KOPT-K1 (cell line): ENCODE measurements at regions not wholly inside any gene's neighbourhood (a gene's known extent, or its start where the extent isn't known, plus 50 kb on each side); places are given as distances from the start of the nearest gene placed in this dataset.
"Not testable (repeated sequence)": the region's sequence is repeated elsewhere in the genome, so short reads cannot be mapped to it uniquely, and the experiment has no call there.

ENCODE experiments used
- H3K27ac ChIP-seq: fragments of 200-600 bp; sonication (generic); 2 replicates; pipeline ENCODE4 v1.5.1; 2016; ENCODE audit warnings: antibody characterized with exemption, mild to moderate bottlenecking, low read depth, low read length; ENCODE audit not compliant: poor library complexity, severe bottlenecking
- H3K36me3 ChIP-seq: fragments of 200-600 bp; sonication (generic); 2 replicates; pipeline ENCODE4 v1.5.1; 2017; ENCODE audit warnings: antibody characterized with exemption, mild to moderate bottlenecking, low read length, moderate library complexity; ENCODE audit not compliant: insufficient read depth
- H3K9me3 ChIP-seq: fragments of 200-600 bp; sonication (generic); 2 replicates; pipeline ENCODE4 v1.5.1; 2017; ENCODE audit warnings: antibody characterized with exemption, low read length, mild to moderate bottlenecking; ENCODE audit not compliant: insufficient read depth, poor library complexity, severe bottlenecking

GRCh38 chr2:87229091-87229689, 207.5 kb upstream of the PLGLB1 start:
- not testable (repeated sequence) for H3K9me3 ChIP-seq, H3K36me3 ChIP-seq
- peak overlapping the region; percentile 56 for H3K27ac ChIP-seq

DNA sequence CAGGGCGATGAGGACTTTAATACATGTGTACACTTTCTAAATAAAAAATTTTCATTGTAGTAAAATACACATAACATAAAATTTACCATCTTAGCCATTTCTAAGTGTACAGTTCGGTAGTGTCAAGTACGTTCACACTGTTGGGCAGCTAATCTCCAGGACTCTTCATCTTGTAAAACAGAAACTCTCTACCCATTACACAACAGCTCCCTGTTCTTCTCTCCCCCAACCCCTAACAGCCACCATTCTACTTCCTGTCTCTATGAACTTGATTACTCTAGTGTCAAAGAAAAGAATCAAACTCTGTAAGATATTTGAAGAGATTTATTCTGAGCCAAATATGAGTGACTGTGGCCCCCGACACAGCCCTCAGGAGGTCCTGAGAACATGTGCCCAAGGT, 208.3 kb upstream of the PLGLB1 start:
- not testable (repeated sequence) for H3K9me3 ChIP-seq, H3K36me3 ChIP-seq
- peak overlapping the region; percentile 56 for H3K27ac ChIP-seq

- H3K36me3 ChIP-seq, H3K27ac ChIP-seq, H3K9me3 ChIP-seq: not testable (repeated sequence)
Observed at GRCh38 chr2:87235333-87235981, 213.8 kb upstream of the PLGLB1 start.

- not testable (repeated sequence) for H3K9me3 ChIP-seq, H3K36me3 ChIP-seq, H3K27ac ChIP-seq
Observed at GRCh38 chr2:87237570-87238336, 216.1 kb upstream of the PLGLB1 start.

DNA sequence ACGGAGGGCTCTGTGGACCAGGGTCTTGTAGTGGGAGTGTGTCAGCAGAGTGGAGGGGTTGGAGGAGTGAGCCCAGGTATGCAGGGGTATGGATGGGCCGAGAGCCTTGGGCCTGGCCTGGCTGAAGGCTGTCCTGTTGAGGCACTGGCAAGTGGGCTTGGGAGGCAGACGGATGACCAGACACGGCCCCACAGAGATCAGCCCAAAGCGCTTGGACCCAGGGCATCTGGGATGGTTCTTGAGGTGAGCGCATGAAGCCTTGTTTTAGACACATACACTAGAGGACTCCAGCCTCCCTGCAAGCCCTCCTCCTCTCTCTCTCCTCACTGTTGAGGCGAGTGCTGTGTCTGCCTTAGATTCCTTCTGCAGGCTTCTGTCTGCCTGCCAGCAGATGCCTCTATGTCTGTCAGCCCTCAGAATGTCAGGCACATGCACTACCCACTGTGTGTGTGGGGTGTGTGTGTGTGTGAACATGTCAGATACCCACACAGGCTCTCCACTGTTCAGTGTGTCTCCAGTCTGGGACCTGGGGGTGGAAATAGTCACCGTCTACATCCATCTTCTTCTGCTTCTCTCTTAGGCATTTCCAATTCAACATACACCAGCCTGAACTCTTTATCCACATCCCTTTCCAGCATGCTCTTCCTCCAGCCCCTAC, 218.0 kb upstream of the PLGLB1 start:
- not testable (repeated sequence) for H3K36me3 ChIP-seq, H3K27ac ChIP-seq, H3K9me3 ChIP-seq

DNA sequence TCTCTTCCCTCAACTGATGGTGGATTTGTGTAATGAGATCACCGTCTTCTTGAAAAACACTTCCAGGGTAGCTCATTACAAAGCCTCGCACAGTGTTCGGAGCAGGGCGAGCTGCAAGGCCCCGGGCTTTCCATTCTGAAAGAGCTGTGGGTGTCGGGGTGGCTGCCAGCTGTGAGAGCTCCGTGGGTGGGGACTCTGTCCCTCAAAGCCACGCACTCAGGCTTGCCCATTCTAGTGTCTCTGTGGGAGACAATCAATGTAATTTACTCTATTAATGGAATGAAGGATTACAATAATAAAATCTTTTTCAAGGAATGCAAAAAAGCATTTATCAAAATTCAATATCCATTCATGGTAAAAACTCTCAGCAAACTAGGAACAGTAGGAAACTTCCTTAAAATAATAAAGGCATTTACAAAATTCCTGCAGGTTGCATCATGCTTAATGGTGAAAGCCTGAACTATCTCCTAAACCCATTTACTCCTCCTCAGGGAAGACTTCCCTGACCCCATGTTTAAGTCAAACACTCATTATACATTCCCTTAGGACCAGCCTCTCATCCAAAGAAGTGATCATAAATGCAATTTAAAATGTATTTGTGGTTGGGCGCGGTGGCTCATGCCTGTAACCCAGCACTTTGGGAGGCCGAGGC, 224.5 kb upstream of the PLGLB1 start:
- not testable (repeated sequence) for H3K27ac ChIP-seq, H3K9me3 ChIP-seq, H3K36me3 ChIP-seq

DNA sequence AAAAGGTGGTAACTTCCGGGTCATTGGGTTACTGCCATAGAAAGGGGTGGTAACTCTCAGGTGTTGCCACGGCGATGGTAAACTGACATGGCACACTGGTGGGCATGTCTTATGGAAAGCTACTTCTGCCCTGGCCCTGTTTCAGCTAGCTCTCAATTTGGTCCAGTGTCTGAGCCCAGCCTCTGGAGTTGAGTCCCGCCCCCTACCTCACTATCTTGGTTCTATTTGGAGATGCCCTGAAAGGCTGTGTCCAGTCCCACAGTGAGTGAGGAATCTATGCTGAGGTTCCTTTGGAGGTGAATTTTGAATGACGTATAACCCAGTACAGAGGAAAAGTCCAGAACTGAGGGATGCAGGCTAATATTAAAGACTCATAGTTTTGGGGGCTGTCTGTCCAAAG, 230.4 kb upstream of the PLGLB1 start:
- not testable (repeated sequence) for H3K36me3 ChIP-seq, H3K27ac ChIP-seq, H3K9me3 ChIP-seq

- not testable (repeated sequence) for H3K9me3 ChIP-seq
Observed at GRCh38 chr2:87254562-87254961, 232.9 kb upstream of the PLGLB1 start.

GRCh38 chr2:87255410-87255809, 233.8 kb upstream of the PLGLB1 start:
- H3K27ac ChIP-seq, H3K9me3 ChIP-seq, H3K36me3 ChIP-seq: not testable (repeated sequence)

More at GRCh38 chr2:87254562-87254961, 232.9 kb upstream of the PLGLB1 start:
- H3K36me3 ChIP-seq, H3K27ac ChIP-seq: not testable (repeated sequence)

- H3K9me3 ChIP-seq, H3K36me3 ChIP-seq, H3K27ac ChIP-seq: not testable (repeated sequence)
Observed at GRCh38 chr2:87258887-87259286, 237.2 kb upstream of the PLGLB1 start.

DNA sequence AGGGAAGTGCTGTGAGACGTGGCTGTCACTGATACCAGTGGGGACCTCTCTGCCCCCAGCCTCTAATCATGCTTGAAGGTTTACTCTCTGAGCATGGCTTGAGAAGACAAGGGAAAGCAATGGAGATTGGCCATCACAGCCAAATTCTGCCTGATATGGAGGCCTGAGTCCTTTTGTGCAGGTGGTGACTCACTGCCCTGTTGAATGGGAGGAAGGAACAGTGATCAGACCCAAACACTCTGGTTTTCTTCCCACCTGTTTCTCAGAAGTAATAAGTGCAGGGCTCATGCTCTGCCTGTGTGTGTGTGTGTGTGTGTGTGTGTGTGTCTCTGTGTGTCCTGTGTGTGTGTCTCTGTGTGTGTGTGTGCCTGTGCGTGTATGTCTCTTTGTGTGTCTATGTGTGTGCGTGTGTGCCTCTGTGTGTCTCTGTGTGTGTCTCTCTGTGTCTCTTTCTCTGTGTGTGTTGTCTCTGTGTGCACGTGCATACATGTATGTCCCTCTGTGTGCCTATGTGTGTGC, 240.6 kb upstream of the PLGLB1 start:
- not testable (repeated sequence) for H3K9me3 ChIP-seq, H3K36me3 ChIP-seq, H3K27ac ChIP-seq

- H3K27ac ChIP-seq, H3K9me3 ChIP-seq, H3K36me3 ChIP-seq: not testable (repeated sequence)
Observed at GRCh38 chr2:87263868-87264518, 242.3 kb upstream of the PLGLB1 start.

- not testable (repeated sequence) for H3K27ac ChIP-seq, H3K36me3 ChIP-seq, H3K9me3 ChIP-seq
Observed at GRCh38 chr2:87275192-87275591, 253.5 kb upstream of the PLGLB1 start.

DNA sequence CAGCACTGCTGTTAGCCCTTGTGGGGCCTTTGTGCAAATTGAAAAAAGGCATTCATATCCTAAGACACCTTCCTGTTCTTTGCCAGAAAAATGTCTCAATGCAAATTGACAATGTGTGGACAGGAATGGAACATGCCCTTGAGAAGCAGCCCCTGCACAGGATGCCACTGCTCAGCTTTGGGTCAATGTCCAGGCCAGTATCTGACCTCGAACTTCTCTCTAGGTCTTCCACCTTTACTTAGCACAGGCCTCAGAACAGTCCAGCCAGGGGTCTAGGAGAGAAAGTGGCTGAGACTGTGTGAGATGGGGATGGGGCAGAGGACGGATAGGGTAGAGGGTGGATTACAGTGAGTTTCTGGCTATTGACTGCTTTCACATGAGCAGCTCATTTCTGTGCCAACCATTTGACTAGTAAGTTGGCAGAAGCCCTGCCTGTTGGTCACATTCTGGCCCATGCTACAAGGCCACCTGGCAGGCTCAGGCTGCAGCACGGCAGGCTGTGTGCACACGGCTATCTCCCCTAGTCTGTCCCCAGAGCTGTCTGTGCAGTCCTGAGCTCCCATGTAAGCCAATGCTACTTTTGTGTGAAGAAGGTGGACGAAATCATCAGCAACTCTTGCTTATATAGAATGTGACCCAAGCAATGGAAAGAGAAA, 254.5 kb upstream of the PLGLB1 start:
- not testable (repeated sequence) for H3K27ac ChIP-seq, H3K9me3 ChIP-seq, H3K36me3 ChIP-seq
